ENCODE measurements at regions not wholly inside any gene's neighbourhood (a gene's known extent, or its start where the extent isn't known, plus 50 kb on each side); places are given as distances from the start of the nearest gene placed in this dataset.
"Not testable (repeated sequence)": the region's sequence is repeated elsewhere in the genome, so short reads cannot be mapped to it uniquely, and the experiment has no call there.

GRCh38 chr21:36621794-36622193 lies 77.1 kb upstream of the SIM2 start:
- not testable (repeated sequence) for TF ChIP-seq POLR2A, CTCF (IDR thresholded peaks at IDR 0.05)
